ENCODE measurements at regions not wholly inside any gene's neighbourhood (a gene's known extent, or its start where the extent isn't known, plus 50 kb on each side); places are given as distances from the start of the nearest gene placed in this dataset.
"Not testable (repeated sequence)": the region's sequence is repeated elsewhere in the genome, so short reads cannot be mapped to it uniquely, and the experiment has no call there.

GRCh38 chr5:42989190-42989589 lies 50.9 kb downstream of the ANXA2R start:
- H3K4me1 Mint-ChIP-seq, result peaks cover 29% of the 10 kb centered on the region
- peaks cover 5% of the 10 kb centered on the region for H3K9me3 Mint-ChIP-seq
- DNase-seq (ENCODE audit: low spot score in 2 of 2) (no peak), ATAC-seq (ENCODE audit: low read depth) (no peak)
- peaks cover 13% of the 10 kb centered on the region for H3K36me3 Mint-ChIP-seq
- H3K27ac Mint-ChIP-seq, result no peak overlapping the region
- H3K4me3 Mint-ChIP-seq, result peak overlapping the region; percentile 41
- H3K27me3 Mint-ChIP-seq, result no peaks in the 10 kb centered on the region

DNA sequence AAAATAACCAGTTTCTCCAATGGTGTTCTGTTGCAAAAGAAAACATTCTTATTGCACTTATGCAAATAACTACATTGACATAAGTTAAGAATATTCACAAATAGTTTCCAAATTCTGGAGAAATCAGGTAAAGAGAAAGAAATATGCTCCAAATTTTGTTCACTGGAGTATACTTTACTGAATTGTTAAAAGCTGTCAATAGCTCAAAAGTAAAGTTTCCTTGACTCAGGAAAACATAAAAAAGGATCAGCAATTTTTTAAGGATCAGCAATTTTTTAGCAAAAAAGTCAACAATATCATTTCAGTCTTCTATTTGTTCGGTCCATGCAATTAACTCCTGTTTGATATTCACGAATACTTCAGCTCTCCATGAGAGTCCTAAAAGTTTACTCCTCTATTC lies 51.6 kb downstream of the ANXA2R start:
- no peaks in the 10 kb centered on the region for H3K27me3 Mint-ChIP-seq
- peaks cover 5% of the 10 kb centered on the region for H3K9me3 Mint-ChIP-seq
- H3K27ac Mint-ChIP-seq, result no peak overlapping the region
- H3K4me3 Mint-ChIP-seq, result no peak overlapping the region
- no peak for ATAC-seq (ENCODE audit: low read depth)
- peaks cover 29% of the 10 kb centered on the region for H3K4me1 Mint-ChIP-seq
- no peak for DNase-seq (ENCODE audit: low spot score in 2 of 2)
- H3K36me3 Mint-ChIP-seq, result peaks cover 14% of the 10 kb centered on the region

- no peak for DNase-seq (ENCODE audit: low spot score in 2 of 2)
- no peak overlapping the region for H3K27ac Mint-ChIP-seq
- no peaks in the 10 kb centered on the region for H3K27me3 Mint-ChIP-seq
- H3K9me3 Mint-ChIP-seq, result peaks cover 5% of the 10 kb centered on the region
- no peak overlapping the region for H3K4me3 Mint-ChIP-seq
- H3K4me1 Mint-ChIP-seq, result peaks cover 20% of the 10 kb centered on the region
- ATAC-seq (ENCODE audit: low read depth), result no peak
- peaks cover 16% of the 10 kb centered on the region for H3K36me3 Mint-ChIP-seq
Observed at GRCh38 chr5:42985129-42986037, 54.7 kb downstream of the ANXA2R start.

DNA sequence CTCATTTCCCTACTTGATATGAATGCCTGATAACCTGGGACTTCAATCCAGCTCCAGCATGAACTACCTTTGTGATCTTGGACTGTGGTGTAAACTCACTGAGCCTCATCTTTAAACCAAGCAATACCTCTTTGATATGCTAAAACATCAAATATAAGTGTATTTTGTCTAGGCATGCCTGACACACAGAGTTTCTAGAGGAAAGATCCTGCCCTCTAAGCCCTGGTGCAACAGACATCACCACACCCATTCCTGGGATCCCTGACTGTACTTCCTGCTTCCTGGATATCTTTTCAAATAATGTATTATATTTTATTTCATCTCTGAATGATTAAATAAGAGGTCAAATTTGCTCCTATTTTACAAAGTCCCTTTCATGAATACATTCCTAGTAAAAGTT lies 55.8 kb downstream of the ANXA2R start:
- peaks cover 3% of the 10 kb centered on the region for H3K9me3 Mint-ChIP-seq
- no peaks in the 10 kb centered on the region for H3K27me3 Mint-ChIP-seq
- H3K27ac Mint-ChIP-seq, result no peak overlapping the region
- no peak overlapping the region for H3K4me3 Mint-ChIP-seq
- DNase-seq (ENCODE audit: low spot score in 2 of 2), result no peak
- ATAC-seq (ENCODE audit: low read depth), result no peak
- H3K4me1 Mint-ChIP-seq, result peaks cover 12% of the 10 kb centered on the region
- peaks cover 14% of the 10 kb centered on the region for H3K36me3 Mint-ChIP-seq

- Mint-ChIP-seq H3K27ac (no peak overlapping the region), H3K27me3 (no peaks in the 10 kb centered on the region), H3K4me1 (peaks cover 6% of the 10 kb centered on the region), H3K36me3 (peaks cover 10% of the 10 kb centered on the region), H3K9me3 (no peaks in the 10 kb centered on the region), H3K4me3 (no peak overlapping the region)
- DNase-seq (ENCODE audit: low spot score in 2 of 2) (no peak), ATAC-seq (ENCODE audit: low read depth) (no peak)
Observed at GRCh38 chr5:42982107-42982622, 58.0 kb downstream of the ANXA2R start.

DNA sequence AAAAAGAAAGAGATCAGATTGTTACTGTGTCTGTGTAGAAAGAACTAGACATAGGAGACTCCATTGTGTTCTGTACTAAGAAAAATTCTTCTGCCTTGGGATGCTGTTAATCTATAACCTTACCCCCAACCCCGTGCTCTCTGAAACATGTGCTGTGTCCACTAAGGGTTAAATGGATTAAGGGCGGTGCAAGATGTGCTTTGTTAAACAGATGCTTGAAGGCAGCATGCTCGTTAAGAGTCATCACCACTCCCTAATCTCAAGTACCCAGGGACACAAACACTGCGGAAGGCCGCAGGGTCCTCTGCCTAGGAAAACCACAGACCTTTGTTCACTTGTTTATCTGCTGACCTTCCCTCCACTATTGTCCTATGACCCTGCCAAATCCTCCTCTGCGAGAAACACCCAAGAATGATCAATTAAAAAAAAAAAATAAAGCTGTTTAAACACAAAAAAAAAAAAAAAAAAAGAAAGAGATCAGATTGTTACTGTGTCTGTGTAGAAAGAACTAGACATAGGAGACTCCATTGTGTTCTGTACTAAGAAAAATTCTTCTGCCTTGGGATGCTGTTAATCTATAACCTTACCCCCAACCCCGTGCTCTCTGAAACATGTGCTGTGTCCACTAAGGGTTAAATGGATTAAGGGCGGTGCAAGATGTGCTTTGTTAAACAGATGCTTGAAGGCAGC lies 58.6 kb downstream of the ANXA2R start:
- DNase-seq (ENCODE audit: low spot score in 2 of 2); H3K9me3 Mint-ChIP-seq; ATAC-seq (ENCODE audit: low read depth); H3K27ac Mint-ChIP-seq; H3K4me1 Mint-ChIP-seq; H3K27me3 Mint-ChIP-seq; H3K4me3 Mint-ChIP-seq: not testable (repeated sequence)
- H3K36me3 Mint-ChIP-seq, result peaks cover 10% of the 10 kb centered on the region

DNA sequence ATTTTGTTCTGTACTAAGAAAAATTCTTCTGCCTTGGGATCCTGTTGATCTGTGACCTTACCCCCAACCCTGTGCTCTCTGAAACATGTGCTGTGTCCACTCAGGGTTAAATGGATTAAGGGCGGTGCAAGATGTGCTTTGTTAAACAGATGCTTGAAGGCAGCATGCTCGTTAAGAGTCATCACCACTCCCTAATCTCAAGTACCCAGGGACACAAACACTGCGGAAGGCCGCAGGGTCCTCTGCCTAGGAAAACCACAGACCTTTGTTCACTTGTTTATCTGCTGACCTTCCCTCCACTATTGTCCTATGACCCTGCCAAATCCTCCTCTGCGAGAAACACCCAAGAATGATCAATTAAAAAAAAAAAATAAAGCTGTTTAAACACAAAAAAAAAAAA lies 59.1 kb downstream of the ANXA2R start:
- DNase-seq (ENCODE audit: low spot score in 2 of 2); H3K4me1 Mint-ChIP-seq; H3K27ac Mint-ChIP-seq; ATAC-seq (ENCODE audit: low read depth); H3K36me3 Mint-ChIP-seq; H3K9me3 Mint-ChIP-seq; H3K4me3 Mint-ChIP-seq; H3K27me3 Mint-ChIP-seq: not testable (repeated sequence)

GRCh38 chr5:42980391-42980790 lies 59.7 kb downstream of the ANXA2R start:
- not testable (repeated sequence) for H3K4me1 Mint-ChIP-seq; H3K9me3 Mint-ChIP-seq; H3K27me3 Mint-ChIP-seq; H3K36me3 Mint-ChIP-seq; H3K27ac Mint-ChIP-seq; DNase-seq (ENCODE audit: low spot score in 2 of 2); H3K4me3 Mint-ChIP-seq; ATAC-seq (ENCODE audit: low read depth)

DNA sequence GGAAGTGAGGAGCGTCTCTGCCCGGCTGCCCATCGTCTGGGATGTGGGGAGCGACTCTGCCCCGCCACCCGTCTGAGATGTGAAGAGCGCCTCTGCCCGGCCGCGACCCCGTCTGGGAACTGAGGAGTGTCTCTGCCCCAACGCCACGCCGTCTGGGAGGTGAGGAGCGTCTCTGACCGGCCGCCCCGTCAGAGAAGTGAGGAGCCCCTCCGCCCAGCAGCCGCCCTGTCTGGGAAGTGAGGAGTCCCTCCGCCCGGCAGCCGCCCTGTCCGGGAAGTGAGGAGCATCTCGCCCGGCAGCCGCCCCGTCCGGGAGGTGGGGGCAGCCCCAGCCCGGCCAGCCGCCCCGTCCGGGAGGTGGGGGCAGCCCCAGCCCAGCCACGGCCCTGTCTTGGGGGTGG lies 60.9 kb downstream of the ANXA2R start:
- not testable (repeated sequence) for H3K4me3 Mint-ChIP-seq; H3K9me3 Mint-ChIP-seq; H3K27ac Mint-ChIP-seq; H3K4me1 Mint-ChIP-seq; H3K36me3 Mint-ChIP-seq; H3K27me3 Mint-ChIP-seq; DNase-seq (ENCODE audit: low spot score in 2 of 2); ATAC-seq (ENCODE audit: low read depth)

- Mint-ChIP-seq H3K27ac (no peak overlapping the region), H3K27me3 (no peaks in the 10 kb centered on the region), H3K9me3 (peaks cover 3% of the 10 kb centered on the region), H3K4me3 (no peak overlapping the region), H3K36me3 (peaks cover 5% of the 10 kb centered on the region), H3K4me1 (no peaks in the 10 kb centered on the region)
- ATAC-seq (ENCODE audit: low read depth) (no peak), DNase-seq (ENCODE audit: low spot score in 2 of 2) (no peak)
Observed at GRCh38 chr5:42974536-42974935, 65.6 kb downstream of the ANXA2R start.

DNA sequence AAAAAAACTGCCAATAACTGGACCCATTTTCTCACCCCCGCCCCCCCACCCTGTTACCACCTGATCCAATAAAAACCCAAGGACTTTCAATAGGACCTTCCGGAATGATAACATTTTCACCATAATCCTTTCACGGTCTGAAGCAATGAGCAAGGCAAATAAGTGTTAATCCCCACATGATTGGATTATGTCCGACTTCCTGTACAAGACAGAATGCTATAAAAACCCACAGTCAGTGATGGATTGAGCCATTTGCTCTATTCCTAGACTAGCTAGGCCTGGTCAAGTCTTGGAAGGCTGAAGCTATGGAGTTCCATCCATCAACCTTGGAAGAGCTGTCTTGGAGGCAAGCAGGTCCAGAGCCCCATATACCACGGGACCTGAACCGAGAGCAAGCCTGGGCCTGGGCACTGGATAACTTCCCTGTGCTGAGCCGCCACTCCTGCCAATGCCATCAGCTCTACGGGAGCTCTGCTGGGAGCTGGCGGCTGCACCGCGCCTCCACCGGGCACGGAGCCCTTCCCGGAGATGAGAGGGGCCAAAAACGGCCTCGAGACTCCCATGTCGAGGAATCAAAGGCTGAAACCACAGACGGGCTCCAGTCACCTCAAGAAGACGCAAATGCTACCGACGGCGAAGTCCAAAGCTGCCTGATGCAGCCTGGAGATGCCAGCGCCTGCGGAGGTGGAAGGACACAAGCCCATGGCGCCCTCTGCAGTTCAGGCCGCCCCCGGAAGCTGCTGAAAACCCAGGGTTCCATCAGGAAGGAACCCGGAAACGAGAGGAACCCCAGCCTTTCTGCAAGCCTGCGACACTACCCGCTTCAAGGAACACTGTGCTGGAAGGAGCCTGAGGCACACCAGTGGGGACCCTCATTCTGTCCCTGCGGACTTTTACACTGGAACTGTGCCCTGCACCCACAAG lies 69.2 kb downstream of the ANXA2R start:
- Mint-ChIP-seq H3K27ac (no peak overlapping the region), H3K9me3 (peaks cover 3% of the 10 kb centered on the region), H3K4me3 (no peak overlapping the region), H3K4me1 (no peaks in the 10 kb centered on the region), H3K27me3 (no peaks in the 10 kb centered on the region), H3K36me3 (peaks cover 5% of the 10 kb centered on the region)
- ATAC-seq (ENCODE audit: low read depth), result no peak
- DNase-seq (ENCODE audit: low spot score in 2 of 2), result no peak

- H3K9me3 Mint-ChIP-seq, result no peaks in the 10 kb centered on the region
- no peak overlapping the region for H3K4me3 Mint-ChIP-seq
- no peak overlapping the region for H3K27ac Mint-ChIP-seq
- ATAC-seq (ENCODE audit: low read depth) (no peak), DNase-seq (ENCODE audit: low spot score in 2 of 2) (no peak)
- H3K4me1 Mint-ChIP-seq, result peaks cover 4% of the 10 kb centered on the region
- H3K36me3 Mint-ChIP-seq, result no peaks in the 10 kb centered on the region
- no peaks in the 10 kb centered on the region for H3K27me3 Mint-ChIP-seq
Observed at GRCh38 chr5:42965934-42966333, 74.2 kb downstream of the ANXA2R start.

DNA sequence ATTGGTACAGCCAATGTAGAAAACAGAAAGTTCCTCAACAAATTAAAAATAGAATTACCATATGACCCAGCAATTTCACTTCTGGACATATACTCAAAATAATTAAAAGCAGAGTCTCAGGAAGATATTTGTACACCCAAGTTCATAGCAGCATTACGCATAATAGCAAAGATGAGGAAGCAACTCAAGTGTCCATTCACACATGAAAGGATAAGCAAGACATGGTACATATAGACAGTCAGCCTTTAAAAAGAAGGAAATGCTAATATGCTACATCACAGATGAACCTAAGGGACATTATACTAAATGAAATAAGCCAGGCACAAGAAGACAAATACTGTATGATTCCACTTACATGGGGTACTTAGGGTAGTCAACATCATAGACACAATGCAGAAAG lies 76.7 kb downstream of the ANXA2R start:
- DNase-seq (ENCODE audit: low spot score in 2 of 2) (no peak), ATAC-seq (ENCODE audit: low read depth) (no peak)
- Mint-ChIP-seq H3K27ac (no peak overlapping the region), H3K36me3 (no peaks in the 10 kb centered on the region), H3K4me3 (no peak overlapping the region), H3K4me1 (peaks cover 6% of the 10 kb centered on the region), H3K27me3 (no peaks in the 10 kb centered on the region), H3K9me3 (no peaks in the 10 kb centered on the region)

GRCh38 chr5:42962124-42962523 lies 78.0 kb downstream of the ANXA2R start:
- no peak for DNase-seq (ENCODE audit: low spot score in 2 of 2)
- Mint-ChIP-seq H3K36me3 (no peaks in the 10 kb centered on the region), H3K27ac (no peak overlapping the region), H3K4me3 (no peak overlapping the region), H3K9me3 (no peaks in the 10 kb centered on the region), H3K4me1 (peaks cover 6% of the 10 kb centered on the region), H3K27me3 (no peaks in the 10 kb centered on the region)
- ATAC-seq (ENCODE audit: low read depth), result no peak

Data from memory B cell (primary cell).